Activated T-helper 2 cell treated with anti-CD3 and anti-CD28 coated beads, Interferon-gamma antibody, Interleukin-2, Interleukin-4, amounts not matched to agents 10 μg/mL and 5 μg/mL and 100 μg/mL, durations not matched to agents 14 hours and 24 hours and 36 hours (primary cell): ENCODE measurements at regions not wholly inside any gene's neighbourhood (a gene's known extent, or its start where the extent isn't known, plus 50 kb on each side); places are given as distances from the start of the nearest gene placed in this dataset.

Experiments
- DNase-seq: peaks from one replicate; pipeline ENCODE4 v3.0.0; 2021; ENCODE audit warnings: low spot score
- H3K27ac Mint-ChIP-seq: one replicate; pipeline ENCODE4 v1.8.0; 2021; ENCODE audit warnings: mixed read lengths
- H3K27me3 Mint-ChIP-seq: one replicate; pipeline ENCODE4 v1.8.0; 2021; ENCODE audit warnings: low read depth, mixed read lengths
- H3K36me3 Mint-ChIP-seq: one replicate; pipeline ENCODE4 v1.8.0; 2021; ENCODE audit warnings: low read depth, mixed read lengths
- H3K4me1 Mint-ChIP-seq: one replicate; pipeline ENCODE4 v1.8.0; 2021; ENCODE audit warnings: low read depth, mixed read lengths
- H3K4me3 Mint-ChIP-seq: one replicate; pipeline ENCODE4 v1.8.0; 2021; ENCODE audit warnings: low read depth, mild to moderate bottlenecking, moderate library complexity, mixed read lengths
- H3K9me3 Mint-ChIP-seq: one replicate; pipeline ENCODE4 v1.8.0; 2021; ENCODE audit warnings: mixed read lengths
- intact Hi-C: fragments of 100-400 bp; cut with micrococcal nuclease; formaldehyde crosslinking; loops from one replicate; pipeline ENCODE4 v1.15.1; 2023

DNA sequence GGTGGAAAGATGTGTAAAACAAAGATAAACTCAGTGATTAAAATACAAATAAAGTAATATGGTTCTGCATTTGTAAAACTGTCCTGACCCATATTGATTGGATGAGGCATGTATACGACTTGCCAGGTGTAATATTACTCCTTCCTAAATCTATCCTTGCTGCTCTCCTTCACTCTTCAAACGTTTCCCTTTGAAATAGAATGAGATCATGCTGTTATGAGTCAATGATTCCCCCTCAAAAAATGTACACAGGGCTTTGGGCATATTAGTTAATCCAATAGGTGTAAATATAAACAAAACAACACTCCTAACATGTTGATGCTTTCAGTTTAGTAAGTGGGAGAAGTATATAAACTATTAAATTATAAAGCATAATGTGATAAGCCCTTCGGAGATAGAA lies 117.4 kb upstream of the GPM6A start:
- Mint-ChIP-seq H3K27ac (no peak overlapping the region), H3K9me3 (no peaks in the 10 kb centered on the region), H3K27me3 (no peaks in the 10 kb centered on the region), H3K36me3 (no peaks in the 10 kb centered on the region), H3K4me1 (no peaks in the 10 kb centered on the region), H3K4me3 (no peak overlapping the region)
- intact Hi-C loops, result no loop called here
- DNase-seq, result no peak

GRCh38 chr4:175929932-175930331 lies 117.9 kb upstream of the GPM6A start:
- Mint-ChIP-seq H3K36me3 (no peaks in the 10 kb centered on the region), H3K4me1 (no peaks in the 10 kb centered on the region), H3K27me3 (no peaks in the 10 kb centered on the region), H3K9me3 (no peaks in the 10 kb centered on the region), H3K27ac (no peak overlapping the region), H3K4me3 (no peak overlapping the region)
- intact Hi-C loops, result no loop called here
- DNase-seq, result no peak

DNA sequence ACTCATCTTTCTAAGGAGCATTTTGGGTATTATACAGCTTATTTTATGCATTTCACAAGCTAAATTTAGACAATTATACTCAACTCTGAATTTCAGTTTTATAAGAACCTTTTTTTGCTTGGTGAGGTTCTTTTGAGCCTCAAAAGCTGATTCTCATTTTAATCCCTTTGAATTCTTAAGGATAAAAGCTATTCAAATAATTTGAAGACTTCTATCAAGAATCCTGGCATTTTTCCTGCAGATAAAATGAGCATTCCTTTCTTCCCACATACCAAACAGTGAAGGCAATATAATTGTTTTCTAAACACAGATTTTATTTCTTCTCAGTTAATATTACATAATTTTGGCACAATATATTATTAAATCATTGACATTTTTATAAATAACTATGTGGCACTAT lies 118.4 kb upstream of the GPM6A start:
- Mint-ChIP-seq H3K27ac (no peak overlapping the region), H3K36me3 (no peaks in the 10 kb centered on the region), H3K4me1 (no peaks in the 10 kb centered on the region), H3K4me3 (no peak overlapping the region), H3K9me3 (no peaks in the 10 kb centered on the region), H3K27me3 (no peaks in the 10 kb centered on the region)
- intact Hi-C loops, result no loop called here
- no peak for DNase-seq

DNA sequence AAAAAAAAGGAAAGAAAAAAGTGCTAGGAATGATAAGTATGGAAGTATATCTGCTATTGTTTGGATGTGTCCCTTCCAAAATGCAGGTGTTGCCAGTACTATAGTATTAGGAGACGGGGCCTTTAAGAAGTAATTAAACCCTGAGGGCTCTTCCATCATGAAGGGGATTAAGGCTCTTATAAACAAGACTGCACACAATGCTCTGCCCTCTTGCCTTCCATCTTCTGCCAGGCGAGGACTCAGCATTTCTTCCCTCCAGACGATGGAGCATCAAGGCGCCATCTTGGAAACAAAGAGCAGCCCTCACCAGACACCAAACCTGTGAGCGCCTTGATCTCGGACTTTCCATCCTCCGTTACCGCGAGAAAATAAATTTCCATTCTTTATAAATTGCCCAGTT lies 120.1 kb upstream of the GPM6A start:
- no peak overlapping the region for H3K27ac Mint-ChIP-seq
- H3K4me1 Mint-ChIP-seq, result no peaks in the 10 kb centered on the region
- intact Hi-C loops, result no loop called here
- DNase-seq, result no peak
- H3K27me3 Mint-ChIP-seq, result no peaks in the 10 kb centered on the region
- H3K4me3 Mint-ChIP-seq, result no peak overlapping the region
- no peaks in the 10 kb centered on the region for H3K9me3 Mint-ChIP-seq
- H3K36me3 Mint-ChIP-seq, result no peaks in the 10 kb centered on the region

- no peaks in the 10 kb centered on the region for H3K36me3 Mint-ChIP-seq
- H3K4me3 Mint-ChIP-seq, result no peak overlapping the region
- H3K9me3 Mint-ChIP-seq, result no peaks in the 10 kb centered on the region
- H3K4me1 Mint-ChIP-seq, result no peaks in the 10 kb centered on the region
- intact Hi-C loops, result no loop called here
- DNase-seq, result no peak
- H3K27me3 Mint-ChIP-seq, result no peaks in the 10 kb centered on the region
- H3K27ac Mint-ChIP-seq, result no peak overlapping the region
These were observed 122.4 kb upstream of the GPM6A start for GRCh38 chr4:175934506-175934905.

GRCh38 chr4:175935016-175935661 lies 123.1 kb upstream of the GPM6A start:
- Mint-ChIP-seq H3K9me3 (no peaks in the 10 kb centered on the region), H3K27me3 (no peaks in the 10 kb centered on the region)

GRCh38 chr4:175944126-175944910 lies 121.3 kb upstream of the WDR17 start:
- intact Hi-C loops, result no loop called here
- Mint-ChIP-seq H3K9me3 (no peaks in the 10 kb centered on the region), H3K27ac (no peak overlapping the region), H3K4me1 (peaks cover 6% of the 10 kb centered on the region), H3K27me3 (peaks cover 4% of the 10 kb centered on the region), H3K4me3 (no peak overlapping the region), H3K36me3 (no peaks in the 10 kb centered on the region)
- DNase-seq, result no peak

More at GRCh38 chr4:175935016-175935661, 123.1 kb upstream of the GPM6A start:
- no peak overlapping the region for H3K4me3 Mint-ChIP-seq
- no peak overlapping the region for H3K27ac Mint-ChIP-seq
- H3K36me3 Mint-ChIP-seq, result no peaks in the 10 kb centered on the region
- intact Hi-C loops, result no loop called here
- no peak for DNase-seq
- H3K4me1 Mint-ChIP-seq, result no peaks in the 10 kb centered on the region

- Mint-ChIP-seq H3K9me3 (no peaks in the 10 kb centered on the region), H3K27ac (no peak overlapping the region), H3K27me3 (peaks cover 4% of the 10 kb centered on the region), H3K4me1 (peaks cover 6% of the 10 kb centered on the region), H3K36me3 (no peaks in the 10 kb centered on the region), H3K4me3 (peak overlapping the region; percentile 2)
- DNase-seq, result no peak
- intact Hi-C loops, result loop anchor here (1.0 kb wide), 1 partner anchor 395 kb away; no protein-coding TSS in a partner anchor
These were observed 119.0 kb upstream of the WDR17 start for GRCh38 chr4:175946472-175947116.

GRCh38 chr4:175947117-175947722 lies 118.4 kb upstream of the WDR17 start:
- no peak overlapping the region for H3K4me3 Mint-ChIP-seq
- peaks cover 6% of the 10 kb centered on the region for H3K4me1 Mint-ChIP-seq
- no peak for DNase-seq
- intact Hi-C loops, result loop anchor here (1.0 kb wide), 1 partner anchor 394 kb away; no protein-coding TSS in a partner anchor
- H3K36me3 Mint-ChIP-seq, result no peaks in the 10 kb centered on the region
- H3K27me3 Mint-ChIP-seq, result peaks cover 4% of the 10 kb centered on the region
- no peaks in the 10 kb centered on the region for H3K9me3 Mint-ChIP-seq
- H3K27ac Mint-ChIP-seq, result no peak overlapping the region

DNA sequence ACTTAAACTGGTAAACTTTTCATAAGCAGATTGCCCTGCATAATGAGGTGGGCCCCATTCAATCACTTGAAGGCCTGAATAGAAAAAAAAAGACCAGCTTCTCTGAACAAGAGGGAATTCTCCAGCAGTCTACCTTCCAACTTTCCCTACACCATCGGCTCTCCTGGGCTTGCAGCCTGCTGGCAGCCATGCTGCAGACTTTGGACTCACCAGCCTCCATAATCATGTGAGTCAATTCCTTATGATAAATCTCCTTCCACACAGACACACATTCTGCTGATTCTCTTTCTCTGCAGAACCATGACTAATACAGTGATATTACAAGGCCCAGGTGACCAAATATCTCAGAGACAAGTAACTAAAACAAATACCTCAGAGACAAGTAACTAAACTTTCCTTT lies 113.8 kb upstream of the WDR17 start:
- Mint-ChIP-seq H3K4me1 (no peaks in the 10 kb centered on the region), H3K27ac (no peak overlapping the region), H3K9me3 (no peaks in the 10 kb centered on the region), H3K4me3 (no peak overlapping the region), H3K36me3 (no peaks in the 10 kb centered on the region), H3K27me3 (peaks cover 4% of the 10 kb centered on the region)
- intact Hi-C loops, result no loop called here
- no peak for DNase-seq

DNA sequence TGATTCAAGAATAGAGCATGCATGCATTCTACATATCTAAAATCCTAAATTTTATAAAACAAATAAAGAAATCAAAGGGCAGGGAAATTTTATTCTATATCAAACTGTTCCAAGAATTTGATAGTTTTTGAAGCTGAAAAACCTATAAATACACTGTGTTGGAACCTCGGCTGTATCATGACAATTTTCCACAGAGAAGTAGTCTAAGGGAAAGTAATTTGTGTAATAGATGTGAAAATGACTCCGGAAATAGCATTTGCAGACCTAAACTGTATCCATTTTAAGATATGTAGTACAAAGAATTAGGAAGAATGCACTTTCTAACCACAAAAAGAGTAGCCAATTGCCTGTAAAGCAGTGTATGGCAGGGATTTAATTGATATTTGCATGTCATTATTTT lies 112.5 kb upstream of the WDR17 start:
- DNase-seq, result no peak
- intact Hi-C loops, result no loop called here
- no peaks in the 10 kb centered on the region for H3K36me3 Mint-ChIP-seq
- peaks cover 4% of the 10 kb centered on the region for H3K27me3 Mint-ChIP-seq
- H3K4me1 Mint-ChIP-seq, result no peaks in the 10 kb centered on the region
- no peaks in the 10 kb centered on the region for H3K9me3 Mint-ChIP-seq
- no peak overlapping the region for H3K27ac Mint-ChIP-seq
- no peak overlapping the region for H3K4me3 Mint-ChIP-seq

GRCh38 chr4:175953960-175954521 lies 111.6 kb upstream of the WDR17 start:
- H3K27me3 Mint-ChIP-seq, result no peaks in the 10 kb centered on the region
- intact Hi-C loops, result no loop called here
- no peak overlapping the region for H3K4me3 Mint-ChIP-seq
- H3K9me3 Mint-ChIP-seq, result no peaks in the 10 kb centered on the region
- H3K36me3 Mint-ChIP-seq, result no peaks in the 10 kb centered on the region
- no peak for DNase-seq
- H3K27ac Mint-ChIP-seq, result no peak overlapping the region
- H3K4me1 Mint-ChIP-seq, result no peaks in the 10 kb centered on the region
